ENCODE measurements at regions not wholly inside any gene's neighbourhood (a gene's known extent, or its start where the extent isn't known, plus 50 kb on each side); places are given as distances from the start of the nearest gene placed in this dataset.

DNA sequence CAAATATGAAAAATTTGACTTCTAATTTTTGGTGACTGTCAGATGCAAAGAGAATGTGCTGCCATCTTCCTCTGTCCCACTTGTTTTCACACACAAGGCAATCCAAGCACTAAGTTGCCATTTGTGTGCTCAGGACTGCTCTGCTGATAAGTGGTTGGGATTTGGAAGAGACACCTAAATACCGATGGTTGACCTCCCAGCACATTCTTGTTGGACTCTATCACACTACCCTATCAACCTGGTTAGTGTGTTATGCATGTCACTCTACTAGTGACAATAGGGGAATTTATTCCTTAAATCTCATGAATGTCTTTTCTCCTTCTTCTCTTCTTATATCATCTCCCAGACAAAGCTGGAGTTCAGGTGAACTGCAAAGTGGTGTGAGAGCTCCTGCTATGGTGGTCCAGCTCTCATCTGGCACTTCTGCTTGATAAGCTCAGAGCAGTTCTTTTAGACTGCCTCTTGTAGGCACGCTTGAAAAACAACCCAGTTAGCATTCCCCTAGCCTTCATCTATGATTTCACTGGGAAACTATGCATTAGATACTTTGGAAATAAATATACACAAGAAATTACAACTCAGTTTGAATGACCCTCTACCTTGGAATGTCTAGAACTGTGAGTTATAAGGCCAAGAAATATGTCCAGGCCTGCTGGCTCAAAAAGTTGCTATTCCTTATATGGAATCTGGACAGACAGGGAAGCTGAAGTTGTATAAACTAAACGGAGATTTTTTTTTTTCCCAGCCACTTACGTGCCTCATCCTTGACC lies 404.8 kb downstream of the MEIS1 start:
- H3K4me2 ChIP-seq = no peak overlapping the region
- H4K20me1 ChIP-seq = no peaks in the 10 kb centered on the region
- H3K9me3 ChIP-seq = no peaks in the 10 kb centered on the region
- no peaks in the 10 kb centered on the region for H3K4me1 ChIP-seq
- H3K4me3 ChIP-seq = no peak overlapping the region
- H3K27me3 ChIP-seq = no peaks in the 10 kb centered on the region
- H3K27ac ChIP-seq = no peak overlapping the region
- no peak for TF ChIP-seq Cebpa-rat (IDR thresholded peaks at IDR 0.05)
- H3K9ac ChIP-seq = no peak overlapping the region
- no peaks in the 10 kb centered on the region for H3K36me3 ChIP-seq

GRCh38 chr2:66840321-66841002 lies 405.5 kb downstream of the MEIS1 start:
- H3K9me3 ChIP-seq = no peaks in the 10 kb centered on the region
- peak; percentile 27; the same call in 1 of the 2 replicates for TF ChIP-seq Cebpa-rat (IDR thresholded peaks at IDR 0.05)
- no peaks in the 10 kb centered on the region for H3K4me1 ChIP-seq
- H3K4me2 ChIP-seq = no peak overlapping the region
- no peaks in the 10 kb centered on the region for H4K20me1 ChIP-seq
- H3K27me3 ChIP-seq = no peaks in the 10 kb centered on the region
- no peaks in the 10 kb centered on the region for H3K36me3 ChIP-seq
- H3K4me3 ChIP-seq = no peak overlapping the region
- H3K9ac ChIP-seq = no peak overlapping the region
- H3K27ac ChIP-seq = no peak overlapping the region

- no peak overlapping the region for H3K4me3 ChIP-seq
- no peaks in the 10 kb centered on the region for H3K36me3 ChIP-seq
- H3K4me2 ChIP-seq = no peak overlapping the region
- H4K20me1 ChIP-seq = no peaks in the 10 kb centered on the region
- no peak for TF ChIP-seq Cebpa-rat (IDR thresholded peaks at IDR 0.05)
- no peak overlapping the region for H3K9ac ChIP-seq
- no peaks in the 10 kb centered on the region for H3K4me1 ChIP-seq
- H3K27me3 ChIP-seq = no peaks in the 10 kb centered on the region
- no peak overlapping the region for H3K27ac ChIP-seq
- H3K9me3 ChIP-seq = no peaks in the 10 kb centered on the region
Measured at GRCh38 chr2:66843847-66844246, 408.9 kb downstream of the MEIS1 start.

DNA sequence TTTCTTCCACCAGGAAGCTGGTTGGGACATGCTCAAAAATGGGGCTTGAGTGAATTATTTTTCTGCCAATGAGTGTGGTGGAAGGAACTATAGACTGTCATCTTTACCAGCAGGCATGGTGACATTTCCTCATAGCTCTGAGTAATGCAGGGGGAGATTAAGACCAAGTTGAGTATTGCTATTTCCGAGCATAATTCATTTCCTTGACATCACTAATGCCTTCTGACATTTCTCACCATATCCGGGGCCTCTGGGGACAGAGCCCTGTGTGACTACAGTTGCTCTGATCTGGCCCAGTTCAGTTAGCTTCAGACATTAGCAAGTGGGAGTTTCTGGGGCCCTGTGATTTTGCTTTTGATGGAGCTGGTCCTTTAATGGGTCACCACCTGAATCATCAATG lies 410.4 kb downstream of the MEIS1 start:
- H3K9ac ChIP-seq = no peak overlapping the region
- no peaks in the 10 kb centered on the region for H3K36me3 ChIP-seq
- TF ChIP-seq Cebpa-rat (IDR thresholded peaks at IDR 0.05) = no peak
- no peak overlapping the region for H3K27ac ChIP-seq
- H3K4me2 ChIP-seq = no peak overlapping the region
- no peaks in the 10 kb centered on the region for H3K4me1 ChIP-seq
- H3K4me3 ChIP-seq = no peak overlapping the region
- H3K9me3 ChIP-seq = no peaks in the 10 kb centered on the region
- H4K20me1 ChIP-seq = no peaks in the 10 kb centered on the region
- no peaks in the 10 kb centered on the region for H3K27me3 ChIP-seq

- no peak overlapping the region for H3K27ac ChIP-seq
- no peak overlapping the region for H3K4me2 ChIP-seq
- H3K27me3 ChIP-seq = no peaks in the 10 kb centered on the region
- no peaks in the 10 kb centered on the region for H4K20me1 ChIP-seq
- no peak overlapping the region for H3K9ac ChIP-seq
- no peaks in the 10 kb centered on the region for H3K4me1 ChIP-seq
- TF ChIP-seq Cebpa-rat (IDR thresholded peaks at IDR 0.05) = no peak
- no peak overlapping the region for H3K4me3 ChIP-seq
- H3K9me3 ChIP-seq = no peaks in the 10 kb centered on the region
- H3K36me3 ChIP-seq = no peaks in the 10 kb centered on the region
Measured at GRCh38 chr2:66846887-66847286, 412.0 kb downstream of the MEIS1 start.

DNA sequence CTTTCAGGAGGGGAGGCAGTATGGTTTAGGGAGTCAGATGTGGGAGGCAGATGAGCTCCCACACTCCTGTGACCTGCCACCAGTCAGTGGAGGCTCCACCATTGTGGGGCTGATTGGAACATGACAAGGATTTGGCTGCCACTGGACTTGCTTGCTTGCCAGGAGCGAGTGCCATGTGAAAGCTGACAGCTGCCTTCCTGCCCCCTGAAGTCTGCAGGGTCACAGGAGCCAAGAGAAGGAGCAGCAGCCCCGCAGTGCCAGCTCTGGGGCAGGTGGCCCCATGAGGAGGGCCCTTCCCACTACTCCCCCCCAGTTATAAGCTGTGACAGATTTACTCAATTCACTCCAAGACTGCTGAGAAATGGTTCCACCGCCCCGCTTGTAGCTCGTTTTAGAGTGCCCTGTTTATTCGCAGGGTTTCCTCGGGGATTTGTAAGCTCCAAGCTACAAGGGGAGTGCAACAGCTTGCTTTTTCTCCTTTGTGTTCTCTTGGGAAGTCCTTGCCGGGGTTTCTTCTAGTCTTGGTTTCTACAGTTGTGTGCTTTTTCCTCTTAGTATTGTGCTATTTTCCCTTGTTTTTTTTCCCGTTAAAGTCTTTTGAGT lies 414.3 kb downstream of the MEIS1 start:
- no peak for TF ChIP-seq Cebpa-rat (IDR thresholded peaks at IDR 0.05)
- no peaks in the 10 kb centered on the region for H3K27me3 ChIP-seq
- H3K9me3 ChIP-seq = no peaks in the 10 kb centered on the region
- no peak overlapping the region; the same call in 1 of the 2 replicates for H3K4me2 ChIP-seq
- H3K36me3 ChIP-seq = no peaks in the 10 kb centered on the region
- peaks cover 5% of the 10 kb centered on the region for H3K4me1 ChIP-seq
- H4K20me1 ChIP-seq = no peaks in the 10 kb centered on the region
- no peak overlapping the region for H3K27ac ChIP-seq
- H3K4me3 ChIP-seq = no peak overlapping the region
- no peak overlapping the region for H3K9ac ChIP-seq

DNA sequence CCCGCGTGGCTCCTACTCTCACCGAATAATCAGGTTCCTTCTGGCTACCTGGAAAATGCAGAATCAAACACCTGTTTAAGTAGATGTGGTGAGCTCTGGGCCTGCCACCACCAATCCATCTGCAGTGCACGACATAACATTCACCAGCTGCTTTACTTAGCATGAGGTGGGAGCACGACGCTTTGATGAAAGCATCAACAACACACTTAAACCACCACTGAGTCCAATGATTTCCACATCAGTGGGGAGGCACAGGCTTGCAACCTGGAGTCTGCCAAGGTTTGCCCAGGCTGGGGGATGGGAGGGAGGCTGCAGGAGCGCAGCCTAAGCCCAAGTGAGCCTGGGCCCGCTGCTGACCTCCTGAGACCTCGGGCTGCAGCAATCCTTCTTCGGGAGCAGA lies 415.5 kb downstream of the MEIS1 start:
- Histone ChIP-seq H3K9me3 (no peaks in the 10 kb centered on the region), H3K4me2 (no peak overlapping the region), H3K36me3 (no peaks in the 10 kb centered on the region), H3K9ac (no peak overlapping the region), H3K4me1 (peaks cover 11% of the 10 kb centered on the region), H3K27me3 (no peaks in the 10 kb centered on the region), H4K20me1 (no peaks in the 10 kb centered on the region), H3K27ac (no peak overlapping the region), H3K4me3 (no peak overlapping the region)
- no peak for TF ChIP-seq Cebpa-rat (IDR thresholded peaks at IDR 0.05)

DNA sequence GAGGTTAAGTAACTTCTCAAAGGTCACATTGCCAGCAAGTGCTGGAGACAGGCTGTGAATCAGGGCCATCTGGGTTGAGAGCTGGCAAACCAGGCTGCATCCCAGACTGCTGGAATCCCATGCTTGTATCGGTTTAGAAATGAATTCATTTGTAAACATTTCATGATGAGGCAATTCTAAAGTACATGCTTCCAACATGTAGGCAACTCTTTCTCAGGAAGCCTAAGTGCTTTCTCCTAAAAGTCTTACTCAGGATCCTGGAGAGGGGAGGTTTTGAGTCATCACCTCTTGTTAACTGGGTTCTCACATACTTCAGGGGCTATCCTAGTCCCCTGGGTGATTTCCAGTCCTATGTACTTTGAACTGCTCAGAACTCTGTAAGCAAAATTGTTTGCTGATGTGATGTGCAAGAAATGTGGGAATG lies 416.5 kb downstream of the MEIS1 start:
- peaks cover 11% of the 10 kb centered on the region for H3K4me1 ChIP-seq
- H3K9ac ChIP-seq = no peak overlapping the region
- no peaks in the 10 kb centered on the region for H3K36me3 ChIP-seq
- H3K4me2 ChIP-seq = no peak overlapping the region
- TF ChIP-seq Cebpa-rat (IDR thresholded peaks at IDR 0.05) = no peak
- H3K4me3 ChIP-seq = no peak overlapping the region
- no peaks in the 10 kb centered on the region for H3K27me3 ChIP-seq
- H4K20me1 ChIP-seq = no peaks in the 10 kb centered on the region
- H3K27ac ChIP-seq = no peak overlapping the region
- H3K9me3 ChIP-seq = no peaks in the 10 kb centered on the region

DNA sequence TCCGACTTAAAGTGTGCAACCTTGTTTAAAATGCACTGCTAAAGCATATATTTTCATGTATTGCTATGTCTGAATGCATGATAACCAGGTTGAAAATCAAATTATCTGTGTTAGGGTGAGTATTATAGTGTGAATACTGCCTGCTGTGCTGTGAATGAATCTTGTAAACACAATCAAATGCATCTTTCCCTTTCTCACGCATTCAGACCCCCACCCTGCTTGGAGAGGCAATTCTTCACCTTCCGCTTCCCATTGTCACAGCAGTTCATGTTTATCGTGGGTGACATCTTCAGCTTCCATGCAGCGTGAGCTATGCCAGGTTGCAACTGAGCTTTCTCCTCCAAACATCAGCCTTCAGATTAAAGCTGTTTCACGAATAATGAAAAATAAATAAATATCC lies 418.0 kb downstream of the MEIS1 start:
- Histone ChIP-seq H3K36me3 (no peaks in the 10 kb centered on the region), H3K4me1 (peaks cover 11% of the 10 kb centered on the region), H3K4me3 (no peak overlapping the region), H3K4me2 (no peak overlapping the region), H3K27ac (no peak overlapping the region), H3K9ac (no peak overlapping the region), H4K20me1 (no peaks in the 10 kb centered on the region), H3K9me3 (no peaks in the 10 kb centered on the region), H3K27me3 (no peaks in the 10 kb centered on the region)
- no peak for TF ChIP-seq Cebpa-rat (IDR thresholded peaks at IDR 0.05)

DNA sequence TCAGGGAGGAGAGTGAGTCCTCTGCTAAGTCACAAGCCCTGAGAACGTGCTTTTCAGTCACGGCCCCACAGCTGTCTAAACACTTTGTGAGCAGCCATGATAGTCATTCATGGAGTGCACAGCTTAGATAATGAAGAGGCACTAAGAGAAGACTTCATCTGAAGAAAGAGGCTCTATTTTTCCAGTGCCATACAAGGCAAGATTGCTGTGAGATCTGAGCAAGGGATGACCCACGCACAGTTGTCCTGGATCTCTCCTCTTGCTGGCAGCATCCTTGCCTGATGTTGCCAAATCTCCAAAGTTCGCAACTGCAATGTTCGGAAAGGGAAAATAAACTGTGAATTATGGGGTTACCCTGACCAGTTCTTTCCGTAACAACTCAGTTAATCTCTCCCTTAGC lies 418.7 kb downstream of the MEIS1 start:
- no peak overlapping the region for H3K27ac ChIP-seq
- no peak overlapping the region for H3K4me3 ChIP-seq
- H3K4me1 ChIP-seq = peaks cover 11% of the 10 kb centered on the region
- no peaks in the 10 kb centered on the region for H4K20me1 ChIP-seq
- H3K9ac ChIP-seq = no peak overlapping the region
- peak overlapping the region; percentile 58 for H3K4me2 ChIP-seq
- no peaks in the 10 kb centered on the region for H3K9me3 ChIP-seq
- TF ChIP-seq Cebpa-rat (IDR thresholded peaks at IDR 0.05) = no peak
- H3K36me3 ChIP-seq = no peaks in the 10 kb centered on the region
- no peaks in the 10 kb centered on the region for H3K27me3 ChIP-seq

Measured in BLaER1 (cell line).